K562 (cell line): ENCODE measurements at regions not wholly inside any gene's neighbourhood (a gene's known extent, or its start where the extent isn't known, plus 50 kb on each side); places are given as distances from the start of the nearest gene placed in this dataset.

Source experiments
- ATAC-seq: fragments of 200-7000 bp; cut with Tn5 transposase; 3 replicates; pipeline ENCODE4 v1.9.1; 2020; ENCODE audit warnings: moderate library complexity
- BruUV-seq: library from RNA; stranded (reverse); fragments of 400-500 nt; replicated peaks from 2 replicates; lab custom pipeline; 2021; lab: Mats Ljungman, UMichigan
- CTCF ChIA-PET: fragments of 300-600 bp; formaldehyde crosslinking; extraction: SDS; loops from one replicate; lab custom pipeline; 2021; ENCODE audit warnings: low intra/inter-chr PET ratio; lab: Yijun Ruan, JAX
- POLR2A ChIA-PET: fragments of 300-600, 350-650 bp; sonication (Branson Sonifier 250); formaldehyde crosslinking; extraction: SDS; loops from one replicate; lab custom pipeline; 2021; ENCODE audit warnings: antibody characterized with exemption, inconsistent platforms; lab: Yijun Ruan, JAX
- DNase-seq, 4 experiments: peaks; one replicate each; pipeline versions ENCODE4 v3.0.0 to v3.0.0-alpha.2; 2011 to 2018; ENCODE audit warnings: low spot score in 3 of 4, mixed read lengths in 3 of 4; ENCODE audit errors: extremely low read depth in 1 of 4
- FAIRE-seq: peaks from 2 replicates; lab custom pipeline; 2011; peaks lifted over from hg19 to GRCh38; lab: Jason Lieb, UNC
- H2AFZ ChIP-seq: 2 replicates; pipeline ENCODE4 v1.6.0; 2011; ENCODE audit warnings: low read depth, low read length, control low read depth, inconsistent platforms
- H3K27ac ChIP-seq: fragments of 200-600 bp; 3 replicates; pipeline ENCODE4 v1.8.0; 2011; ENCODE audit warnings: low read depth, mild to moderate bottlenecking, control low read depth, inconsistent platforms, low read length, moderate library complexity, mixed read lengths; ENCODE audit errors: extremely low read depth
- H3K27me3 ChIP-seq, 2 experiments: fragments of 300-600 bp in 1 of 2; 2 replicates in 1 of 2; 3 replicates in 1 of 2; pipeline versions ENCODE4 v1.6.0 to v1.8.0; 2011; ENCODE audit warnings: inconsistent platforms in 2 of 2, low read length in 2 of 2, mild to moderate bottlenecking in 1 of 2, mixed read lengths in 1 of 2, moderate library complexity in 1 of 2; ENCODE audit not compliant: control insufficient read depth in 2 of 2, insufficient read depth in 2 of 2
- H3K36me3 ChIP-seq: fragments of 300-600 bp; 3 replicates; pipeline ENCODE4 v1.8.0; 2011; ENCODE audit warnings: mild to moderate bottlenecking, low read length, inconsistent platforms; ENCODE audit not compliant: control insufficient read depth, insufficient read depth
- H3K4me1 ChIP-seq, 2 experiments: fragments of 200-600 bp in 1 of 2; replicated peaks in 1 of 2; 2 replicates in 1 of 2; 3 replicates in 1 of 2; pipeline versions ENCODE4 v1.5.1 to v1.8.0; 2011; ENCODE audit warnings: inconsistent platforms in 2 of 2, low read length in 2 of 2, mild to moderate bottlenecking in 1 of 2, mixed read lengths in 1 of 2, moderate library complexity in 1 of 2; ENCODE audit not compliant: control insufficient read depth in 2 of 2, insufficient read depth in 2 of 2
- H3K4me2 ChIP-seq: 2 replicates; pipeline ENCODE4 v1.6.1; 2011; ENCODE audit warnings: low read length, control low read depth, inconsistent platforms, mixed read lengths; ENCODE audit not compliant: insufficient read depth
- H3K4me3 ChIP-seq: fragments of 200-600 bp; sonication (generic), shearing (Covaris generic); 2 replicates; pipeline ENCODE4 v1.5.1; 2016; ENCODE audit warnings: control low read depth, inconsistent platforms
- H3K79me2 ChIP-seq: fragments of 200-600 bp; 3 replicates; pipeline ENCODE4 v1.8.0; 2011; ENCODE audit warnings: low read length, inconsistent platforms; ENCODE audit not compliant: control insufficient read depth, insufficient read depth
- H3K9ac ChIP-seq, 2 experiments: 2 replicates each; pipeline versions ENCODE4 v1.6.0 to v1.6.1; 2011; ENCODE audit warnings: low read depth in 2 of 2, low read length in 2 of 2, control low read depth in 1 of 2, inconsistent platforms in 1 of 2, mild to moderate bottlenecking in 1 of 2, mixed read lengths in 1 of 2; ENCODE audit not compliant: insufficient read depth in 1 of 2
- H3K9me1 ChIP-seq: one replicate; pipeline ENCODE4 v1.6.0; 2011; ENCODE audit warnings: inconsistent platforms, mild to moderate bottlenecking, low read length, moderate library complexity; ENCODE audit not compliant: control insufficient read depth, insufficient read depth
- H3K9me3 ChIP-seq: replicated peaks from 2 replicates; pipeline ENCODE4 v1.5.1; 2011; ENCODE audit warnings: low read depth, low read length, inconsistent platforms; ENCODE audit not compliant: control insufficient read depth, insufficient read depth
- H4K20me1 ChIP-seq: replicated peaks from 2 replicates; pipeline ENCODE4 v1.6.1; 2011; ENCODE audit warnings: low read length, inconsistent platforms, mixed read lengths; ENCODE audit not compliant: control insufficient read depth, insufficient read depth
- EP400 ChIP-seq: fragments of 450-650 bp; IDR thresholded peaks from 2 replicates; pipeline ENCODE4 v1.6.1; 2017; ENCODE audit warnings: antibody characterized with exemption, mild to moderate bottlenecking, moderate library complexity
- MEF2A ChIP-seq: IDR thresholded peaks from 2 replicates; pipeline ENCODE4 v1.6.1; 2011; ENCODE audit warnings: low read depth, mild to moderate bottlenecking, low read length, moderate library complexity; ENCODE audit not compliant: control insufficient read depth
- SMAD3 ChIP-seq: fragments of 450-650 bp; formaldehyde crosslinking; conservative IDR thresholded peaks from 2 replicates; pipeline ENCODE4 v1.4.0; 2020; ENCODE audit warnings: mild to moderate bottlenecking
- THRA ChIP-seq: fragments of 450-650 bp; IDR thresholded peaks from 2 replicates; pipeline ENCODE4 v1.6.1; 2017; ENCODE audit warnings: mild to moderate bottlenecking, moderate library complexity
- ZNF408 ChIP-seq: fragments of 250-450 bp; sonication (Bioruptor Pico); IDR thresholded peaks from 2 replicates; pipeline ENCODE4 v1.4.0; 2020; ENCODE audit warnings: low read depth, mild to moderate bottlenecking, moderate library complexity
- WGBS: fragments of 100-300 bp; shearing (Covaris generic); methylation state at CpG from one replicate; pipeline ENCODE4 v1.1.6; 2016; ENCODE audit warnings: low coverage, mixed read lengths; ENCODE audit not compliant: insufficient coverage; ENCODE audit errors: missing lambda C conversion rate; 5-methylcytosine and 5-hydroxymethylcytosine counted together
- in situ Hi-C: fragments of 300-500 bp; cut with MboI; formaldehyde crosslinking; loops from 4 replicates; pipeline ENCODE4 v1.15.0; 2018; ENCODE audit warnings: inconsistent platforms, mixed read lengths
- intact Hi-C: fragments of 100-400 bp; cut with micrococcal nuclease; formaldehyde crosslinking; loops from 2 replicates; pipeline ENCODE4 v1.14.2; 2022
- TF ChIP-seq, protein P1 (sequence below): sonication (generic); formaldehyde crosslinking; IDR thresholded peaks from 2 replicates; pipeline ENCODE4 v1.8.0; 2022; ENCODE audit warnings: mild to moderate bottlenecking, missing genetic modification reagents

DNA sequence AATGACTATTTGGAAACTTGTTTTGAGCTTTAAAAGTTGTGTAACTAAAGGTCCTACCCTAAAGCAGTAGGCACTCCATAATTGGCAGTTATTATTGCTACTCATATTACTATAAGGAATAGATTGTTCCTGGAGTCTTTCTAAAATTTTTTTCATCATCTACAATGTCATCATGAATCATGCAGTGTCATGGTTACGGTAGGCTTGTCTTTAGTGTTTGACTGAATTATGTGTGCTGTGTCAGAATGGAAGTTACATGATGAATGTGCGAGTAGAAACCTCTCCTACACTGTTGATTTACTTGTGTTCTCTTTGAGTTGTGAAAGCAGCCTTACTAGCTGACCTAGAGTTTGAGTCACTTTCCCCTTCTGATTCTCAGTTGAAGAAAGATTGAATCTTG is 1099.9 kb downstream of the RAPGEF2 start:
- H3K9me3 ChIP-seq: no peaks in the 10 kb centered on the region
- no peak overlapping the region for H3K27ac ChIP-seq
- no TSS peak for BruUV-seq
- H3K36me3 ChIP-seq: no peaks in the 10 kb centered on the region
- no peaks in the 10 kb centered on the region for H4K20me1 ChIP-seq
- H3K9me1 ChIP-seq: no peaks in the 10 kb centered on the region
- intact Hi-C loops (no loop called here), in situ Hi-C loops (no loop called here)
- FAIRE-seq (no peak), ATAC-seq (no peak), DNase-seq (no peak)
- WGBS: no CpG with 5 or more reads among the region's 2 CpGs
- no peaks in the 10 kb centered on the region for H3K4me1 ChIP-seq
- no peaks in the 10 kb centered on the region for H3K27me3 ChIP-seq
- H2AFZ ChIP-seq: no peak overlapping the region
- no peaks in the 10 kb centered on the region for H3K79me2 ChIP-seq
- H3K9ac ChIP-seq: no peak overlapping the region
- POLR2A ChIA-PET: no interaction called here
- H3K4me2 ChIP-seq: no peak overlapping the region
- TF ChIP-seq THRA: no peak
- CTCF ChIA-PET: no interaction called here
- H3K4me3 ChIP-seq: no peak overlapping the region

GRCh38 chr4:160212078-160212477 is 1109.2 kb downstream of the RAPGEF2 start:
- no peak for TF ChIP-seq ZNF408 (CRISPR knock-in tag)
- no peak for TF ChIP-seq SMAD3
- TF ChIP-seq, protein P1, sequence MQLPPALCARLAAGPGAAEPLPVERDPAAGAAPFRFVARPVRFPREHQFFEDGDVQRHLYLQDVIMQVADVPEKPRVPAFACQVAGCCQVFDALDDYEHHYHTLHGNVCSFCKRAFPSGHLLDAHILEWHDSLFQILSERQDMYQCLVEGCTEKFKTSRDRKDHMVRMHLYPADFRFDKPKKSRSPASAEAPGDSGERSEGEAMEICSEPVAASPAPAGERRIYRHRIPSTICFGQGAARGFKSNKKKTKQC: no peak
- no peak for TF ChIP-seq EP400
- no peak for TF ChIP-seq MEF2A
- TF ChIP-seq, all 486 proteins: peak for 0
- no TSS peak for BruUV-seq
- H3K9me3 ChIP-seq: no peaks in the 10 kb centered on the region
- H3K36me3 ChIP-seq: no peaks in the 10 kb centered on the region
- H3K9ac ChIP-seq: no peak overlapping the region
- DNase-seq: no peak
- CTCF ChIA-PET: no interaction called here
- H3K9me1 ChIP-seq: no peaks in the 10 kb centered on the region
- in situ Hi-C loops (no loop called here), intact Hi-C loops (no loop called here)
- POLR2A ChIA-PET: no interaction called here
- no peaks in the 10 kb centered on the region for H3K79me2 ChIP-seq
- WGBS: 0% methylated on average over 1 of the region's 3 CpGs
- no peak for FAIRE-seq
- H3K4me1 ChIP-seq: no peaks in the 10 kb centered on the region
- no peak overlapping the region for H3K27ac ChIP-seq
- no peak overlapping the region for H2AFZ ChIP-seq
- no peaks in the 10 kb centered on the region for H3K27me3 ChIP-seq
- no peak for ATAC-seq
- no peaks in the 10 kb centered on the region for H4K20me1 ChIP-seq
- H3K4me3 ChIP-seq: no peak overlapping the region
- H3K4me2 ChIP-seq: no peak overlapping the region
